ENCODE measurements at regions not wholly inside any gene's neighbourhood (a gene's known extent, or its start where the extent isn't known, plus 50 kb on each side); places are given as distances from the start of the nearest gene placed in this dataset.

- no peak for TF ChIP-seq CTCF (IDR thresholded peaks at IDR 0.05; ENCODE audit: low read depth, low read length)
- DNase-seq (ENCODE audit: low read depth in 2 of 2), result peak in 1 of 2 donors; percentile 10
Measured at GRCh38 chr3:111336511-111336910, 205.5 kb upstream of the CD96 start.

GRCh38 chr3:111338059-111338698, 203.8 kb upstream of the CD96 start:
- no peak overlapping the region for H3K4me3 ChIP-seq (replicated peaks in 1 of 2; ENCODE audit: low read depth in 2 of 2, low read length in 2 of 2)
- TF ChIP-seq CTCF (IDR thresholded peaks at IDR 0.05; ENCODE audit: low read depth, low read length), result peak; percentile 83
- DNase-seq (ENCODE audit: low read depth in 2 of 2), result peak; percentile 90 to 91

More at GRCh38 chr3:111336511-111336910, 205.5 kb upstream of the CD96 start:
- no peak overlapping the region for H3K4me3 ChIP-seq (replicated peaks in 1 of 2; ENCODE audit: low read depth in 2 of 2, low read length in 2 of 2)

DNA sequence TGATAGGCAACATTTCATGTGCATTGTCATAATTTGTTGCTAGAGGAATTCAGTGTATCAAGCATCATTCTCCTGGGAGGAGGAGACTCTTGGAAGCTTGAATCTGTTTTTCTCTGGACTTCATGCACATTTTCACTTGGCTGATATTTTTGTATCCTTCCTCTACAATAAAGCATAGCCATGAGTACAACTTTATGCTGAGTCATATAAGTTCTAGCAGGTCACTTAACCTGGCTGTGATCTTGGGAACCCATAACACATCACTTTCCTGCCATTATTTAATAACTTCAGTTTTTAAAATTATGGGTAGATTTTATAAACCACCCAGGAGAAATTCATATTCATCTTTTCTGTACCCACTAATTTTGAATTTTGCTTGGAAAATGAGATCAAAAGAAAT, 203.0 kb upstream of the CD96 start:
- no peak overlapping the region for H3K4me3 ChIP-seq (replicated peaks in 1 of 2; ENCODE audit: low read depth in 2 of 2, low read length in 2 of 2)
- DNase-seq (ENCODE audit: low read depth in 2 of 2), result no peak
- TF ChIP-seq CTCF (IDR thresholded peaks at IDR 0.05; ENCODE audit: low read depth, low read length), result no peak

GRCh38 chr3:111351334-111351733, 190.7 kb upstream of the CD96 start:
- DNase-seq (ENCODE audit: low read depth in 2 of 2), result no peak
- no peak overlapping the region for H3K4me3 ChIP-seq (replicated peaks in 1 of 2; ENCODE audit: low read depth in 2 of 2, low read length in 2 of 2)
- TF ChIP-seq CTCF (IDR thresholded peaks at IDR 0.05; ENCODE audit: low read depth, low read length), result no peak

DNA sequence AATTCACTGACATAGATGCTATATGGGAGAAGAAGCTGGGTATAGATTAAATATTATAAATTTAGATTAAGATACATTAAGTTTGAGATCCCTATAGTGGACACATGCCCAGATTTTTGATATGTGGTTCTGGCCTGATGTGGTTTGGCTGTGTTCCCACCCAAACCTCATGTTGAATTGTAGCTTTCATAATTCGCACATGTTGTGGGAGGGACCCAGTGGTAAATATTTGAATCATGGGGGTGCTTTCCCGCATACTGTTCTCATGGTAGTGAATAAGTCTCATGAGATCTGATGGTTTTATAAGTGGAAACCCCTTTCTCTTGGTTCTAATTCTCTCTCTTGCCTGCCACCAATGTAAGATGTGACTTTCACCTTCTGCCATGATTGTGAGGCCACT, 189.4 kb upstream of the CD96 start:
- no peak overlapping the region for H3K4me3 ChIP-seq (replicated peaks in 1 of 2; ENCODE audit: low read depth in 2 of 2, low read length in 2 of 2)
- TF ChIP-seq CTCF (IDR thresholded peaks at IDR 0.05; ENCODE audit: low read depth, low read length), result no peak
- DNase-seq (ENCODE audit: low read depth in 2 of 2), result no peak

DNA sequence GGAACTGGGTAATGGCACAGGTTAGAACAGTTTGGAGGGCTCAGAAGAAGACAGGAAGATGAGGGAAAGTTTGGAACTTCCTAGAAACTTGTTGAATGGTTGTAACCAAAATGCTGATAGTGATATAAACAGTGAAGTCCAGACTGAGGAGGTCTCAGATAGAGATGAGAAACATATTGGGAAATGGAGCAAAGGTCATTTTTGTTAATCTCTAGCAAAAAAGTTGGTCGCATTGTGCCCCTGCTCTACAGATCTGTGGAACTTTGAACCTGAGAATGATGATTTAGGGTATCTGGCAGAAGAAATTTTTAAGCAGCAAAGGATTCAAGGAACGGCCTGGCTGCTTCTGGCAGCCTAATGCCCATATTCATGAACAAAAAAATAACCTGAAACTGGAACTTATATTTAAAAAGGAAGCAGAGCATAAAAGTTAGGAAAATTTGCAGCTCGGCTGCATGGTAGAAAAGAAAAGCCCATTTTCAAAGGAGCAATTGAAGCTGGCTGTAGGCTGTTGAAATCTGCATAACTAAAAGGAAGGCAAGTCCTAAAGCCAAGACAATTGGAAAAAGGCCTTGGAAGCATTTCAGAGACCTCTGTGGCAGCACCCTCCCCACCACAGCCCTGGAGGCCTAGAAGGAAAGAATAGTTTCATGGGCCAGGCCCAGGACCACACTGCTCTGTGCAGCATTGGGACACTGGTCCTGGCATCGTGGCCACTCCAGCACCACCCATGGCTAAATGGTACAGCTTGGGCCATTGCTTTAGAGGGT, 182.6 kb upstream of the CD96 start:
- H3K4me3 ChIP-seq (replicated peaks in 1 of 2; ENCODE audit: low read depth in 2 of 2, low read length in 2 of 2), result no peak overlapping the region
- TF ChIP-seq CTCF (IDR thresholded peaks at IDR 0.05; ENCODE audit: low read depth, low read length), result no peak
- no peak for DNase-seq (ENCODE audit: low read depth in 2 of 2)

All from cardiac fibroblast (primary cell).